GM13977 (cell line): ENCODE measurements at regions not wholly inside any gene's neighbourhood (a gene's known extent, or its start where the extent isn't known, plus 50 kb on each side); places are given as distances from the start of the nearest gene placed in this dataset.

Source experiments
- DNase-seq: peaks from one replicate; pipeline ENCODE4 v3.0.0; 2012; ENCODE audit warnings: low spot score
- in situ Hi-C: fragments of 300-500 bp; cut with MboI; formaldehyde crosslinking; loops from one replicate; pipeline ENCODE4 v1.12.0; 2022; ENCODE audit warnings: low sequenced_read_pairs, low pct_unique_long_range_greater_than_20kb, mixed read lengths, inconsistent platforms; ENCODE audit not compliant: unreplicated experiment
- TF ChIP-seq, protein P1 (sequence below): IDR thresholded peaks from 2 replicates; pipeline ENCODE4 v1.5.1; 2012; ENCODE audit warnings: mild to moderate bottlenecking, control low read depth; ENCODE audit not compliant: insufficient read depth; ENCODE audit errors: extremely low read depth, missing control alignments

DNA sequence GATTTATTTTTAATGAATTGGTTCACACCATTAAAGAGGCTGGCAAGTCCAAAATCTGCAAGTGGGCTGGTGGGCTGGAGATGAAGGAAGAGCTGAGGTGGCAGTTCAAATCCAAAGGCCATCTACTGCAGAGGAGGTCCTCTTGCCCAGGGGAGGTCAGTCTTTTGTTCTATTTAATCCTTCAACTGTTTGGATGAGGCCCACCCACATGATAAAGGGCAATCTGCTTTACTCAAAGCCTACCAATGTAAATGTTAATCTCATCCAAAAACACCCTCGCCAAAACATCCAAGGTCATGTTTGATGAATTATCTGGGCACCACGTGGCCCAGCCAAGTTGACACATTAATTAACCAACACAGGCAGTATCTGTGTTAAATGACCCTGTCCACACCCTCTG lies 99.0 kb downstream of the RRAGC start:
- no peak for DNase-seq
- in situ Hi-C loops = no loop called here
- TF ChIP-seq, protein P1, sequence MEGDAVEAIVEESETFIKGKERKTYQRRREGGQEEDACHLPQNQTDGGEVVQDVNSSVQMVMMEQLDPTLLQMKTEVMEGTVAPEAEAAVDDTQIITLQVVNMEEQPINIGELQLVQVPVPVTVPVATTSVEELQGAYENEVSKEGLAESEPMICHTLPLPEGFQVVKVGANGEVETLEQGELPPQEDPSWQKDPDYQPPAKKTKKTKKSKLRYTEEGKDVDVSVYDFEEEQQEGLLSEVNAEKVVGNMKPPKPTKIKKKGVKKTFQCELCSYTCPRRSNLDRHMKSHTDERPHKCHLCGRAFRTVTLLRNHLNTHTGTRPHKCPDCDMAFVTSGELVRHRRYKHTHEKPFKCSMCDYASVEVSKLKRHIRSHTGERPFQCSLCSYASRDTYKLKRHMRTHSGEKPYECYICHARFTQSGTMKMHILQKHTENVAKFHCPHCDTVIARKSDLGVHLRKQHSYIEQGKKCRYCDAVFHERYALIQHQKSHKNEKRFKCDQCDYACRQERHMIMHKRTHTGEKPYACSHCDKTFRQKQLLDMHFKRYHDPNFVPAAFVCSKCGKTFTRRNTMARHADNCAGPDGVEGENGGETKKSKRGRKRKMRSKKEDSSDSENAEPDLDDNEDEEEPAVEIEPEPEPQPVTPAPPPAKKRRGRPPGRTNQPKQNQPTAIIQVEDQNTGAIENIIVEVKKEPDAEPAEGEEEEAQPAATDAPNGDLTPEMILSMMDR = no peak

DNA sequence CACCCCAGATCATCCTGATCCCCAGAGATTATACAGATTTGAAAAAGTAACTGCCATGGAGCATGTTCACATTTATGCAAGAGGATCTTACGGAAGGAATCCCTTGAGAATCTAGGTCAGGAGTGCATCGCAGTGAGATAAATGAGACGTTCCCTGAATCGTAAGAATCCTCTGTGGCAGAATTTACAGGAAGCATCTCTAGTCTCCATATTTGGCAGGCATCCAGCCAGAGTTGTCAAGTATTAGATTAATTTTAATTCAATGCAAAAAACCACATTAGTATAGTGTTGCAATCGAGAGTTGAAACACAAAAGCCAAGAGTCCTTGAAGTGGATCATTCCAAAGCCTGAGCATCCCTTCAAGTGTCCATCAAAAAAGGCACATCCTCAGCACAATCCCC lies 100.8 kb downstream of the RRAGC start:
- in situ Hi-C loops = no loop called here
- no peak for DNase-seq
- TF ChIP-seq, protein P1 = no peak

DNA sequence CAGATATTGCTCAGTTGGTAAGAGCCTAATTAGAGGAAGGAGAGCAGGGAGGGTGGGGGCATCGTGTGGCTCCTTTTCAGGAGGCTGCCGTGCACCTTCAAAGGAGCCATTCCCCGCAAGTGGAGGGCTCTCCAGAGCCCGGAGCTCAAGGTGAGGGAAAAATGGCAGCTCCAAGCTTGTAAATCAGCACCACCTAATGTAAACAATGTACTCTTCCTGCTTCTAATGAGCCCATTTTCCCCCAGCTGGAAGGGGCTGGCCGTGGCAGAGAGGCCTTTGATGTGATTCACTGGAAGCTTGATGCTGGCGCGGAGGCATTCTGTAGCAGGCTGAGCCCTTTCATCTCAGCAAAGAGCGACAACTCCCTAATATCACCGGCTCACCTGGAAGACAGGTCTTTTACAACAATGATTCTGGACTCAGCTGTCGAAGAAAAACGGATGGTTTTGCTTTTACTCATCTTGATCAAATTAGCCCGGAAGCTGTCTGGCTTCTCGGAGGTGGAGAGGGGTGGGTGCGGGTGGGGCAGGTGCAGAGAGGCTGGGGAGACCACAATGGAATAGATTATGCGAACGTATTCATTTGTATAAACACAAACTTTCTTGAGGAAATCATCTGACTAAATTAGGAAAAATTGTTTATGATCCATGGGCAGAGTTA lies 112.5 kb downstream of the RRAGC start:
- DNase-seq = no peak
- TF ChIP-seq, protein P1 = no peak
- in situ Hi-C loops = no loop called here

DNA sequence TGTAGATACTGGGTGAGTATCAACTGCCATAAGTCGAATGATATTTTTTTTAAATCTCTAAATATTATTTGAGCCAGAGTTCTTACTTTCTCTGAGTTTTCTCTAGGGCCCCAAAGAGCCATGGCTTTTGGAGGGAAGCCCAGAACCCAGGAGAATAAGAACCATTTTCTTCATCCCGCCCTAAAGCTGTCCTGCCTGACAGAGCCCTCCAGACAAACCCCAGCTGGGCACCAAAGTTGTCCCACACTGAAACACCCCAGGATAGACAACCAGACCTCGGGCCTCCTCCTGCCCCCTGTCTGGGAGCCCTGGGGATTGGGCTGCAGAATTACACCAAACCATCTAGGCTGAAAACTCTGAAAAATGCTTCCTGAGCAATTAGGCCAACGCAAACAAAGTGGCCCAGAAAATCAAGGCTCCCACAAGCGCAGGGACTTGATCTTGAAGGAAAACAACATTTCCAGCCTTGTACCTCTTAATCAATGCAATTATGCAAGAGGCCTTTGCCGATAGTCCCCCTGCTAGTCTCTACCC lies 113.1 kb downstream of the RRAGC start:
- TF ChIP-seq, protein P1 = no peak
- in situ Hi-C loops = no loop called here
- DNase-seq = no peak

DNA sequence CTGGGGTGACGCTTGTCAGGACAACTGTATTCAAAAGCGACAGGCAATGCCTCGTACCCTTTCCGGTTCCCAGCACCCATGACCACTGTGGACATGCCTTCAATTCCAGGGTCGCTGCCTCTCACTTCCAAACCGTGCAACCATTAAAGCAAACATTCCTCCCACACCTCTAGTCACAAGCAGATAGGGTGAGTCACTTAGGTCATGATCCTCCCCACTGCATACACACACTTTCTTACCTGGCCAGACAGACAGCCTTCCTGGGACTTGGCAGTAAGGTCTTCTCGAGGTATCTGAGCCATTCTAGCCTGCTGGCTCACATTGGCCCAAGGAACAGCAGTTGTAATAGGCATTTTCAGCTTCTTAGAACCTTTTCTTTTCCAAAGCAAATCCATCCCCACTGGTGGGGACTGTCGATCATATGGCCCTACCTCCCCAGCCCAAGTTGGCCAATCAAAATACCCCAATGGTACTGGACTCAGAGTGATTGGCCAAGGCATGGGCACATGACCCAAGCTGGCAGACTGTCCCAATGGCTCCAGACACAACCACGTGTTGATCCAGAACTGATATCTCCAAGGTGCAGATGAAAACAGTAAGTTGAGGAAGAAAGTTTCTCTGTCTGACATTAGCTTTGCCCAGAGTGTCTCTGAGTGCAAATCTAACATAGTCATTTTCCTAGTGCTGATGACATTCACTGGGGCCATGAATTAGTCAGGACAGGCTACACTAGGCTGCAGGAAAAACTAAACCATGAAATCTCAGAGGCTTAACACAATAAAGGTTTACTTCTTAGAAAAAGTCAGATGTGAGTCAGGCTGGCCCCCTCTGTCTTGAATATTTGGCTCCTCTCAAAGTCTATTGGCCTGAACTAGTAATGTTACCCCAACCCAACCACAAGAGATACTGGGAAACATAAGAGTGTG lies 113.8 kb downstream of the RRAGC start:
- TF ChIP-seq, protein P1 = no peak
- in situ Hi-C loops = no loop called here
- no peak for DNase-seq

DNA sequence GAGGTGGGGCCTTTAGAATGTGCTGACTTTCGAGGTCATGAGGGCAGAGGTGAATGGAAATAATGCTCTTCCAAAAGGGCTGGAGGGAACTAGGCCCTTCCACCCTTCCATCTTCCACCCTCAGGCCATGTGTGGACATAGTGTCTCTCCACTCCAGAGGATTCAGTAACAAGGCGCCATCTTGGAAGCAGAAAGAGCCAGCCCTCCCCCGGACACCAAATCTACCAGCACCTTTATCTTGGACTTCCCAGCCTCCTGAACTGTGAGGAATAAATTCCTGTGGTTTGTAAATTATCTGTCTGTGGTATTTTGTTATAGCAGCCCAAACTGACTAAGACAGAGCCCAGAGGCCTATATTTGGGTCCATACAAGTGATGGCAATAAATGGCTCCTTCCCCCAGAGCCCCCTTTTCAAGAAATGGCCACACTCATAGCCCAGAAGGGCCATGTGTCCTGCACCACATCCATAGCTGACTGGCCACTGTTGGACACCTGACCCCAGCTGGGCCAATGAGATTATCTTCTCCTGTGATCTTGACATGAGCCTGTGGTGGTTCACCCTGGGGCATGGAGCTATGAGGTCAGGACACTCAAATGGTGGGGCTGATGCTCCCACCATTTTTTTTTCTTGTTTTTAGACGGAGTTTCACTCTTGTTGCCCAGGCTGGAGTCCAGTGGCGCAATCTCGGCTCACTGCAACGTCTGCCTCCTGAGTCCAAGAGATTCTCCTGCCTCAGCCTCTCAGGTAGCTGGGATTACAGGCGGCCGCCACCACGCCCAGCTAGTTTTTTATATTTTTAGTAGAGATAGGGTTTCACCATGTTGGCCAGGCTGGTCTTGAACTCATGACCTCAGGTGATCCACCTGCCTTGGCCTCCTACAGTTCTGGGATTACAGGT lies 114.9 kb downstream of the RRAGC start:
- in situ Hi-C loops = no loop called here
- TF ChIP-seq, protein P1 = no peak
- DNase-seq = no peak
